ENCODE measurements at regions not wholly inside any gene's neighbourhood (a gene's known extent, or its start where the extent isn't known, plus 50 kb on each side); places are given as distances from the start of the nearest gene placed in this dataset.

DNA sequence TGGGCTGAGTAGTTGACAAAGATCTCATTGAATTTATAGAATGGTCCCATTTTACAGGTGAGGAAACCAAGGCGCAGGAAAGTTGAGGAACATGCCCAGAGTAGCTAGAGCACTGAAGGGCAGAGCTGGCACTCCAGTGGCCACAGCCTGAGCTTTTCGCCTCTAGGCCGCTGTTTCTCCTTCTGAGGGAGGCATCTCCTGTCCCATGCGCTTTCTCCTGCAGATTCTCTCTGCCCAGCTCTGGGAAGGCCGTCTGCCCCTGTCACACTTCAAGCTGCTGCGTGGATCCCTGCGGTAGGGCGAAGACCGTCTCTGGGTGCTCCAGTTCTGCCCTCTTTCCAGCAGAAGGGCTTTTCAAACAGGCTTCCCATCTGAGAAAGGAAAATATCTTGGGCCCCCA lies 159.9 kb downstream of the ACTL8 start:
- ATAC-seq, result no peak
- no peak for TF ChIP-seq BACH2 (CRISPR knock-in tag; IDR thresholded peaks at IDR 0.05; ENCODE audit: borderline replicate concordance)
- TF ChIP-seq, protein P1, sequence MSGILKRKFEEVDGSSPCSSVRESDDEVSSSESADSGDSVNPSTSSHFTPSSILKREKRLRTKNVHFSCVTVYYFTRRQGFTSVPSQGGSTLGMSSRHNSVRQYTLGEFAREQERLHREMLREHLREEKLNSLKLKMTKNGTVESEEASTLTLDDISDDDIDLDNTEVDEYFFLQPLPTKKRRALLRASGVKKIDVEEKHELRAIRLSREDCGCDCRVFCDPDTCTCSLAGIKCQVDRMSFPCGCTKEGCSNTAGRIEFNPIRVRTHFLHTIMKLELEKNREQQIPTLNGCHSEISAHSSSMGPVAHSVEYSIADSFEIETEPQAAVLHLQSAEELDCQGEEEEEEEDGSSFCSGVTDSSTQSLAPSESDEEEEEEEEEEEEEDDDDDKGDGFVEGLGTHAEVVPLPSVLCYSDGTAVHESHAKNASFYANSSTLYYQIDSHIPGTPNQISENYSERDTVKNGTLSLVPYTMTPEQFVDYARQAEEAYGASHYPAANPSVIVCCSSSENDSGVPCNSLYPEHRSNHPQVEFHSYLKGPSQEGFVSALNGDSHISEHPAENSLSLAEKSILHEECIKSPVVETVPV (CRISPR knock-in tag; IDR thresholded peaks at IDR 0.05), result no peak
- TF ChIP-seq, protein P2, sequence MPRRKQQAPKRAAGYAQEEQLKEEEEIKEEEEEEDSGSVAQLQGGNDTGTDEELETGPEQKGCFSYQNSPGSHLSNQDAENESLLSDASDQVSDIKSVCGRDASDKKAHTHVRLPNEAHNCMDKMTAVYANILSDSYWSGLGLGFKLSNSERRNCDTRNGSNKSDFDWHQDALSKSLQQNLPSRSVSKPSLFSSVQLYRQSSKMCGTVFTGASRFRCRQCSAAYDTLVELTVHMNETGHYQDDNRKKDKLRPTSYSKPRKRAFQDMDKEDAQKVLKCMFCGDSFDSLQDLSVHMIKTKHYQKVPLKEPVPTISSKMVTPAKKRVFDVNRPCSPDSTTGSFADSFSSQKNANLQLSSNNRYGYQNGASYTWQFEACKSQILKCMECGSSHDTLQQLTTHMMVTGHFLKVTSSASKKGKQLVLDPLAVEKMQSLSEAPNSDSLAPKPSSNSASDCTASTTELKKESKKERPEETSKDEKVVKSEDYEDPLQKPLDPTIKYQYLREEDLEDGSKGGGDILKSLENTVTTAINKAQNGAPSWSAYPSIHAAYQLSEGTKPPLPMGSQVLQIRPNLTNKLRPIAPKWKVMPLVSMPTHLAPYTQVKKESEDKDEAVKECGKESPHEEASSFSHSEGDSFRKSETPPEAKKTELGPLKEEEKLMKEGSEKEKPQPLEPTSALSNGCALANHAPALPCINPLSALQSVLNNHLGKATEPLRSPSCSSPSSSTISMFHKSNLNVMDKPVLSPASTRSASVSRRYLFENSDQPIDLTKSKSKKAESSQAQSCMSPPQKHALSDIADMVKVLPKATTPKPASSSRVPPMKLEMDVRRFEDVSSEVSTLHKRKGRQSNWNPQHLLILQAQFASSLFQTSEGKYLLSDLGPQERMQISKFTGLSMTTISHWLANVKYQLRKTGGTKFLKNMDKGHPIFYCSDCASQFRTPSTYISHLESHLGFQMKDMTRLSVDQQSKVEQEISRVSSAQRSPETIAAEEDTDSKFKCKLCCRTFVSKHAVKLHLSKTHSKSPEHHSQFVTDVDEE (CRISPR knock-in tag; IDR thresholded peaks at IDR 0.05), result no peak
- no peak for TF ChIP-seq ARNTL (CRISPR knock-in tag; IDR thresholded peaks at IDR 0.05; ENCODE audit: borderline replicate concordance, low read depth)
- no peak for TF ChIP-seq ISL1 (CRISPR knock-in tag; IDR thresholded peaks at IDR 0.05)
- TF ChIP-seq ZNF565 (CRISPR knock-in tag; conservative IDR thresholded peaks at IDR 0.05; ENCODE audit: low read depth), result no peak
- TF ChIP-seq, protein P3, sequence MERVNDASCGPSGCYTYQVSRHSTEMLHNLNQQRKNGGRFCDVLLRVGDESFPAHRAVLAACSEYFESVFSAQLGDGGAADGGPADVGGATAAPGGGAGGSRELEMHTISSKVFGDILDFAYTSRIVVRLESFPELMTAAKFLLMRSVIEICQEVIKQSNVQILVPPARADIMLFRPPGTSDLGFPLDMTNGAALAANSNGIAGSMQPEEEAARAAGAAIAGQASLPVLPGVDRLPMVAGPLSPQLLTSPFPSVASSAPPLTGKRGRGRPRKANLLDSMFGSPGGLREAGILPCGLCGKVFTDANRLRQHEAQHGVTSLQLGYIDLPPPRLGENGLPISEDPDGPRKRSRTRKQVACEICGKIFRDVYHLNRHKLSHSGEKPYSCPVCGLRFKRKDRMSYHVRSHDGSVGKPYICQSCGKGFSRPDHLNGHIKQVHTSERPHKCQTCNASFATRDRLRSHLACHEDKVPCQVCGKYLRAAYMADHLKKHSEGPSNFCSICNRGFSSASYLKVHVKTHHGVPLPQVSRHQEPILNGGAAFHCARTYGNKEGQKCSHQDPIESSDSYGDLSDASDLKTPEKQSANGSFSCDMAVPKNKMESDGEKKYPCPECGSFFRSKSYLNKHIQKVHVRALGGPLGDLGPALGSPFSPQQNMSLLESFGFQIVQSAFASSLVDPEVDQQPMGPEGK (CRISPR knock-in tag; IDR thresholded peaks at IDR 0.05; ENCODE audit: borderline replicate concordance), result no peak

DNA sequence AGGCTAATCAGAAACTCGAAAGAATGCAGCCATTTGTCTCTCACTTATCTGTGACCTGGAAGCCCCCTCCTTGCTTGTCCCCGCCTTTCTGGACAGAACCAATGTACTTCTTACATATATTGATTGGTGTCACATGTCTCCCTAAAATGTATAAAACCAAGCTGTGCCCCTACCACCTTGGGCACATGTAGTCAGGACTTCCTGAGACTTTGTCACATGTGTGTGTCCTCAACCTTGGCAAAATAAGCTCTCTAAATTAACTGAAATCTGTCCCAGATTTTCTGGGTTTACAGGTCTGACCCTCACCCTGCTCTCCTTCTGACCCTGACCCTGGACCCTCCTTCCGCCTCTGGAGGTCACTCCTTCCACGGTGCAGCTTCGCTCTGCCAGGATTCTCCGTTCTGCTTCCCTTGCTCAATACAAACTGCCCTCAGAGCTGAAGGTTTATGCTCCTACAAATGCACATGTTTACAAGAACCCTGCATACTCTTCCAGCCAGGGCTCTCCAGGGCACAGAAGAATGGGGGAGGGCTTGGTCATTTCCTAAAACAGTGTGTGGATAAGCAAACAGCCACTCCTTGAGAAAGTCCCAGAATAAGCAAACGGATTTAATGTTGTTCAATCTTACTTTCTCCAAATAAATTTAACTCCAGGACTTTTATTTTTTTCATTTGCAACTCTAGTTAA lies 160.5 kb downstream of the ACTL8 start:
- no peak for ATAC-seq
- TF ChIP-seq ZFP3 (CRISPR knock-in tag; IDR thresholded peaks at IDR 0.05) (no peak), CSDC2 (CRISPR knock-in tag; IDR thresholded peaks at IDR 0.05) (no peak), ESRRG (CRISPR knock-in tag; IDR thresholded peaks at IDR 0.05) (no peak), PPARA (CRISPR knock-in tag; IDR thresholded peaks at IDR 0.05; ENCODE audit: borderline replicate concordance) (no peak), ZFP30 (CRISPR knock-in tag; IDR thresholded peaks at IDR 0.05) (no peak), ARNTL (CRISPR knock-in tag; IDR thresholded peaks at IDR 0.05; ENCODE audit: borderline replicate concordance, low read depth) (no peak)

DNA sequence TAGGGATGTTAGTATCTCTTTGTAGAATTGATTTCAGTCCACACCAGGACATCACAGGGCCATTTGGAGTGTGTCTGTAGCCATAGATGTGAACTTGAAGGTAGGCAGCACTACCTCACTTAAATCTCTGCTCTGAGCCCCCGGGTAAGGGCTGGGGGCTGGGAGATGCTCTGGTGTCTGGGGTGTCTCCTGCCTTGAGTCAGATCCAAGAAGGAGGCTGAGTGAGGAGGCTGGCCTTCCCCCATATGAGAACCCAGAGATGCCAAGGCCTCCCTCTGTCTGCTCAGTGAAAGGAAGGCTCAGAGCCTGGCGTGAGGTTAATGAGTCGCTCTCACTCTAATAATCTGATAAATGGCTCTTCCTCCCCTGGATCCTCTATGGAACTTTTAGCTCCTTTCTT lies 161.6 kb downstream of the ACTL8 start:
- no peak for ATAC-seq
- no peak for TF ChIP-seq ZNF70 (CRISPR knock-in tag; IDR thresholded peaks at IDR 0.05)
- no peak for TF ChIP-seq GLIS3 (CRISPR knock-in tag; IDR thresholded peaks at IDR 0.05)
- TF ChIP-seq, protein P3 (CRISPR knock-in tag; IDR thresholded peaks at IDR 0.05; ENCODE audit: borderline replicate concordance), result no peak
- no peak for TF ChIP-seq ISL1 (CRISPR knock-in tag; IDR thresholded peaks at IDR 0.05)
- TF ChIP-seq ZNF8 (CRISPR knock-in tag; IDR thresholded peaks at IDR 0.05), result no peak
- no peak for TF ChIP-seq ZFP30 (CRISPR knock-in tag; IDR thresholded peaks at IDR 0.05)
- no peak for TF ChIP-seq RARB (CRISPR knock-in tag; IDR thresholded peaks at IDR 0.05)
- no peak for TF ChIP-seq SNAI2 (CRISPR knock-in tag; IDR thresholded peaks at IDR 0.05)
- no peak for TF ChIP-seq PPARA (CRISPR knock-in tag; IDR thresholded peaks at IDR 0.05; ENCODE audit: borderline replicate concordance)
- TF ChIP-seq ESRRG (CRISPR knock-in tag; IDR thresholded peaks at IDR 0.05), result no peak
- TF ChIP-seq ARNTL (CRISPR knock-in tag; IDR thresholded peaks at IDR 0.05; ENCODE audit: borderline replicate concordance, low read depth), result no peak
- TF ChIP-seq, protein P4, sequence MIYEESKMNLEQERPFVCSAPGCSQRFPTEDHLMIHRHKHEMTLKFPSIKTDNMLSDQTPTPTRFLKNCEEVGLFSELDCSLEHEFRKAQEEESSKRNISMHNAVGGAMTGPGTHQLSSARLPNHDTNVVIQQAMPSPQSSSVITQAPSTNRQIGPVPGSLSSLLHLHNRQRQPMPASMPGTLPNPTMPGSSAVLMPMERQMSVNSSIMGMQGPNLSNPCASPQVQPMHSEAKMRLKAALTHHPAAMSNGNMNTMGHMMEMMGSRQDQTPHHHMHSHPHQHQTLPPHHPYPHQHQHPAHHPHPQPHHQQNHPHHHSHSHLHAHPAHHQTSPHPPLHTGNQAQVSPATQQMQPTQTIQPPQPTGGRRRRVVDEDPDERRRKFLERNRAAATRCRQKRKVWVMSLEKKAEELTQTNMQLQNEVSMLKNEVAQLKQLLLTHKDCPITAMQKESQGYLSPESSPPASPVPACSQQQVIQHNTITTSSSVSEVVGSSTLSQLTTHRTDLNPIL (CRISPR knock-in tag; IDR thresholded peaks at IDR 0.05; ENCODE audit: low read depth), result no peak
- no peak for TF ChIP-seq BACH2 (CRISPR knock-in tag; IDR thresholded peaks at IDR 0.05; ENCODE audit: borderline replicate concordance)
- TF ChIP-seq, protein P2 (CRISPR knock-in tag; IDR thresholded peaks at IDR 0.05), result no peak
- TF ChIP-seq, protein P5, sequence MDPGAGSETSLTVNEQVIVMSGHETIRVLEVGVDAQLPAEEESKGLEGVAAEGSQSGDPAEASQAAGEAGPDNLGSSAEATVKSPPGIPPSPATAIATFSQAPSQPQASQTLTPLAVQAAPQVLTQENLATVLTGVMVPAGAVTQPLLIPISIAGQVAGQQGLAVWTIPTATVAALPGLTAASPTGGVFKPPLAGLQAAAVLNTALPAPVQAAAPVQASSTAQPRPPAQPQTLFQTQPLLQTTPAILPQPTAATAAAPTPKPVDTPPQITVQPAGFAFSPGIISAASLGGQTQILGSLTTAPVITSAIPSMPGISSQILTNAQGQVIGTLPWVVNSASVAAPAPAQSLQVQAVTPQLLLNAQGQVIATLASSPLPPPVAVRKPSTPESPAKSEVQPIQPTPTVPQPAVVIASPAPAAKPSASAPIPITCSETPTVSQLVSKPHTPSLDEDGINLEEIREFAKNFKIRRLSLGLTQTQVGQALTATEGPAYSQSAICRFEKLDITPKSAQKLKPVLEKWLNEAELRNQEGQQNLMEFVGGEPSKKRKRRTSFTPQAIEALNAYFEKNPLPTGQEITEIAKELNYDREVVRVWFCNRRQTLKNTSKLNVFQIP (CRISPR knock-in tag; IDR thresholded peaks at IDR 0.05; ENCODE audit: borderline replicate concordance, low read depth), result no peak
- no peak for TF ChIP-seq ZNF565 (CRISPR knock-in tag; conservative IDR thresholded peaks at IDR 0.05; ENCODE audit: low read depth)
- no peak for TF ChIP-seq ZC3H10 (CRISPR knock-in tag; IDR thresholded peaks at IDR 0.05)
- TF ChIP-seq OSR1 (CRISPR knock-in tag; IDR thresholded peaks at IDR 0.05), result no peak
- TF ChIP-seq TOX (CRISPR knock-in tag; IDR thresholded peaks at IDR 0.05; ENCODE audit: borderline replicate concordance), result no peak
